Calu3 (cell line): ENCODE measurements at regions not wholly inside any gene's neighbourhood (a gene's known extent, or its start where the extent isn't known, plus 50 kb on each side); places are given as distances from the start of the nearest gene placed in this dataset.

Source experiments
- BruUV-seq: library from RNA; stranded (reverse); fragments of 400-500 nt; replicated peaks from 2 replicates; lab custom pipeline; 2021; lab: Mats Ljungman, UMichigan
- CTCF ChIA-PET: fragments of 300-600 bp; sonication (Branson Sonifier 250); formaldehyde crosslinking; loops from one replicate; lab custom pipeline; 2022; ENCODE audit warnings: antibody characterized with exemption; lab: Charles Lee
- DNase-seq: peaks from one replicate; pipeline ENCODE4 v3.0.0; 2022
- H3K27ac Mint-ChIP-seq: one replicate; pipeline ENCODE4 v1.8.0; 2022; ENCODE audit warnings: mixed read lengths; ENCODE audit not compliant: unreplicated experiment
- H3K27me3 Mint-ChIP-seq: one replicate; pipeline ENCODE4 v1.8.0; 2022; ENCODE audit warnings: mixed read lengths; ENCODE audit not compliant: unreplicated experiment
- H3K36me3 Mint-ChIP-seq: one replicate; pipeline ENCODE4 v1.8.0; 2022; ENCODE audit warnings: mild to moderate bottlenecking, moderate library complexity, mixed read lengths; ENCODE audit not compliant: insufficient read depth, unreplicated experiment
- H3K4me1 Mint-ChIP-seq: one replicate; pipeline ENCODE4 v1.8.0; 2022; ENCODE audit warnings: mild to moderate bottlenecking, low read depth, mixed read lengths; ENCODE audit not compliant: unreplicated experiment
- H3K4me3 Mint-ChIP-seq: one replicate; pipeline ENCODE4 v1.8.0; 2022; ENCODE audit warnings: mild to moderate bottlenecking, low read depth, moderate library complexity, mixed read lengths; ENCODE audit not compliant: unreplicated experiment
- H3K9me3 Mint-ChIP-seq: one replicate; pipeline ENCODE4 v1.8.0; 2022; ENCODE audit warnings: low read depth, mixed read lengths; ENCODE audit not compliant: unreplicated experiment
- CTCF ChIP-seq: fragments of 200-600 bp; IDR thresholded peaks from one replicate; pipeline ENCODE4 v1.8.0; 2022; ENCODE audit warnings: antibody characterized with exemption; ENCODE audit not compliant: unreplicated experiment
- intact Hi-C: fragments of 100-400 bp; cut with micrococcal nuclease; formaldehyde crosslinking; loops from one replicate; pipeline ENCODE4 v1.10.0; 2022; ENCODE audit not compliant: unreplicated experiment

- intact Hi-C loops: no loop called here
- Mint-ChIP-seq H3K4me1 (no peaks in the 10 kb centered on the region), H3K27me3 (no peaks in the 10 kb centered on the region), H3K9me3 (peaks cover 6% of the 10 kb centered on the region), H3K4me3 (no peak overlapping the region), H3K36me3 (no peaks in the 10 kb centered on the region), H3K27ac (no peak overlapping the region)
- TF ChIP-seq CTCF: no peak
- DNase-seq: no peak
- BruUV-seq: no TSS peak
- CTCF ChIA-PET: no interaction called here
These were observed 805.1 kb upstream of the INTU start for GRCh38 chr4:126827669-126828068.

GRCh38 chr4:126834854-126835253 lies 797.9 kb upstream of the INTU start:
- H3K4me1 Mint-ChIP-seq: no peaks in the 10 kb centered on the region
- intact Hi-C loops: no loop called here
- no TSS peak for BruUV-seq
- H3K4me3 Mint-ChIP-seq: no peak overlapping the region
- H3K27ac Mint-ChIP-seq: no peak overlapping the region
- CTCF ChIA-PET: no interaction called here
- H3K9me3 Mint-ChIP-seq: peaks cover 2% of the 10 kb centered on the region
- DNase-seq: no peak
- no peaks in the 10 kb centered on the region for H3K36me3 Mint-ChIP-seq
- no peak for TF ChIP-seq CTCF
- no peaks in the 10 kb centered on the region for H3K27me3 Mint-ChIP-seq

GRCh38 chr4:126838941-126839679 lies 793.6 kb upstream of the INTU start:
- Mint-ChIP-seq H3K4me3 (no peak overlapping the region), H3K27ac (no peak overlapping the region)

GRCh38 chr4:126843492-126844067 lies 789.2 kb upstream of the INTU start:
- CTCF ChIA-PET: no interaction called here
- Mint-ChIP-seq H3K36me3 (no peaks in the 10 kb centered on the region), H3K27me3 (no peaks in the 10 kb centered on the region), H3K9me3 (peaks cover 7% of the 10 kb centered on the region), H3K4me1 (no peaks in the 10 kb centered on the region), H3K27ac (no peak overlapping the region), H3K4me3 (no peak overlapping the region)
- intact Hi-C loops: no loop called here
- no TSS peak for BruUV-seq
- no peak for DNase-seq
- no peak for TF ChIP-seq CTCF

More at GRCh38 chr4:126838941-126839679, 793.6 kb upstream of the INTU start:
- DNase-seq: no peak
- no TSS peak for BruUV-seq
- intact Hi-C loops: no loop called here
- CTCF ChIA-PET: no interaction called here
- no peaks in the 10 kb centered on the region for H3K36me3 Mint-ChIP-seq
- H3K27me3 Mint-ChIP-seq: no peaks in the 10 kb centered on the region
- H3K4me1 Mint-ChIP-seq: no peaks in the 10 kb centered on the region
- H3K9me3 Mint-ChIP-seq: peaks cover 4% of the 10 kb centered on the region
- no peak for TF ChIP-seq CTCF
